Peyer's patch (tissue), 4 donors: ENCODE measurements at regions not wholly inside any gene's neighbourhood (a gene's known extent, or its start where the extent isn't known, plus 50 kb on each side); places are given as distances from the start of the nearest gene placed in this dataset.

Experiments
- DNase-seq, 3 donors: peaks; one replicate each; pipeline ENCODE4 v3.0.0-alpha.2; 2017 to 2019
- H3K27ac ChIP-seq, 4 donors: fragments of 200-600 bp; sonication (generic); one replicate each; pipeline ENCODE4 v1.5.1; 2016 to 2019
- H3K27me3 ChIP-seq, 2 donors: fragments of 200-600 bp; sonication (generic); one replicate each; pipeline ENCODE4 v1.5.1; 2019
- H3K36me3 ChIP-seq, 3 donors: fragments of 200-600 bp; sonication (generic); one replicate each; pipeline ENCODE4 v1.5.1; 2016 to 2019
- H3K4me1 ChIP-seq, 4 donors: fragments of 200-600 bp; sonication (generic); one replicate each; pipeline ENCODE4 v1.5.1; 2016 to 2019
- H3K4me3 ChIP-seq, 4 donors: fragments of 200-600 bp; sonication (generic); 1 replicate in 3 of 4; 2 replicates in 1 of 4; pipeline ENCODE4 v1.5.1; 2016 to 2019; ENCODE audit warnings: mild to moderate bottlenecking in 1 of 4
- H3K9me3 ChIP-seq, 4 donors: fragments of 200-600 bp; sonication (generic); one replicate each; pipeline ENCODE4 v1.5.1; 2016 to 2019; ENCODE audit warnings: mild to moderate bottlenecking in 1 of 4
- CTCF ChIP-seq, 6 experiments: fragments of 450-650 bp in 4 of 6; fragments of 200-600 bp in 2 of 6; sonication (generic) in 1 of 6; IDR thresholded peaks; one replicate each; pipeline ENCODE4 v1.5.1; 2017 to 2019; ENCODE audit warnings: antibody characterized with exemption in 6 of 6, mild to moderate bottlenecking in 3 of 6, moderate library complexity in 1 of 6
- POLR2A ChIP-seq, 2 donors: fragments of 450-650 bp; IDR thresholded peaks; one replicate each; pipeline ENCODE4 v1.5.1; 2017; ENCODE audit warnings: antibody characterized with exemption in 2 of 2, mild to moderate bottlenecking in 2 of 2, moderate library complexity in 2 of 2

GRCh38 chr7:41603985-41604384, 98.9 kb downstream of the INHBA start:
- DNase-seq, result no peak
- Histone ChIP-seq H3K4me1 (no peaks in the 10 kb centered on the region), H3K36me3 (no peaks in the 10 kb centered on the region), H3K27ac (no peak overlapping the region), H3K4me3 (no peak overlapping the region), H3K27me3 (no peaks in the 10 kb centered on the region), H3K9me3 (no peaks in the 10 kb centered on the region)
- TF ChIP-seq POLR2A (IDR thresholded peaks at IDR 0.05) (no peak), CTCF (IDR thresholded peaks at IDR 0.05) (no peak)

- no peaks in the 10 kb centered on the region for H3K4me1 ChIP-seq
- no peak for TF ChIP-seq POLR2A (IDR thresholded peaks at IDR 0.05)
- no peak for TF ChIP-seq CTCF (IDR thresholded peaks at IDR 0.05)
- no peaks in the 10 kb centered on the region for H3K27me3 ChIP-seq
- H3K36me3 ChIP-seq, result no peaks in the 10 kb centered on the region
- no peak overlapping the region for H3K27ac ChIP-seq
- no peak for DNase-seq
- H3K4me3 ChIP-seq, result no peak overlapping the region
- H3K9me3 ChIP-seq, result peaks cover 0 to 3% (median 0%) of the 10 kb centered on the region in 4 donors
These were observed 103.1 kb downstream of the INHBA start for GRCh38 chr7:41599760-41600159.

- Histone ChIP-seq H3K27ac (no peak overlapping the region), H3K36me3 (no peaks in the 10 kb centered on the region), H3K4me3 (no peak overlapping the region), H3K9me3 (peaks cover 0 to 3% (median 0%) of the 10 kb centered on the region in 4 donors), H3K27me3 (no peaks in the 10 kb centered on the region), H3K4me1 (no peaks in the 10 kb centered on the region)
- TF ChIP-seq CTCF (IDR thresholded peaks at IDR 0.05) (no peak), POLR2A (IDR thresholded peaks at IDR 0.05) (no peak)
- DNase-seq, result no peak
These were observed 110.1 kb downstream of the INHBA start for GRCh38 chr7:41592794-41593193.

- Histone ChIP-seq H3K4me3 (no peak overlapping the region), H3K4me1 (no peaks in the 10 kb centered on the region), H3K9me3 (peaks cover 0 to 3% (median 0%) of the 10 kb centered on the region in 4 donors), H3K36me3 (no peaks in the 10 kb centered on the region), H3K27me3 (no peaks in the 10 kb centered on the region), H3K27ac (no peak overlapping the region)
- DNase-seq, result no peak
- no peak for TF ChIP-seq CTCF (IDR thresholded peaks at IDR 0.05)
- TF ChIP-seq POLR2A (IDR thresholded peaks at IDR 0.05), result no peak
These were observed 110.7 kb downstream of the INHBA start for GRCh38 chr7:41592236-41592635.

GRCh38 chr7:41590986-41591385, 111.9 kb downstream of the INHBA start:
- TF ChIP-seq CTCF (IDR thresholded peaks at IDR 0.05), result no peak
- TF ChIP-seq POLR2A (IDR thresholded peaks at IDR 0.05), result no peak
- Histone ChIP-seq H3K36me3 (no peaks in the 10 kb centered on the region), H3K4me1 (no peaks in the 10 kb centered on the region), H3K27ac (no peak overlapping the region), H3K27me3 (no peaks in the 10 kb centered on the region), H3K9me3 (peaks cover 0 to 3% (median 0%) of the 10 kb centered on the region in 4 donors), H3K4me3 (no peak overlapping the region)
- no peak for DNase-seq

DNA sequence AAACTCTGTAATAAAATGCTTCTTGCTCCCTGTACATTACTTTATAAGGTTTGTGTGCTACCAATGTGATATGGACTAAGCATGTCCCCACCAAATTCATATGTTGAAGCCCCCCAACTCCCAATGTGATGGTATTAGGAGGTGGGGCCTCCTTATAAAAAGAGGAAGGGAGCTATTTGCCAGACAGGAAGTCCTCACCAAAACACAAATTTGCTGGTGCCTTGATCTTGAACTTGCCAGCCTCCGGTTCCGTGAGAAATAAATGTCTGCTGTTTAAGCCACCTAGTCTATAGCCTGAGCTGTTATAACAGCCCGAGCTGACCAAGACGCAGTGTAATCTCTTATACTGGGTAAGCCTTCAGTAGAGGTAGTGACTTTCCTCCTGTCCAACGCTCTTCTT, 114.5 kb downstream of the INHBA start:
- Histone ChIP-seq H3K36me3 (no peaks in the 10 kb centered on the region), H3K4me1 (no peaks in the 10 kb centered on the region), H3K27ac (no peak overlapping the region), H3K27me3 (no peaks in the 10 kb centered on the region), H3K9me3 (no peaks in the 10 kb centered on the region), H3K4me3 (no peak overlapping the region)
- DNase-seq, result no peak
- TF ChIP-seq POLR2A (IDR thresholded peaks at IDR 0.05), result no peak
- no peak for TF ChIP-seq CTCF (IDR thresholded peaks at IDR 0.05)
